A673 (cell line): ENCODE measurements at regions not wholly inside any gene's neighbourhood (a gene's known extent, or its start where the extent isn't known, plus 50 kb on each side); places are given as distances from the start of the nearest gene placed in this dataset.

Experiments
- BruUV-seq: library from RNA; stranded (reverse); fragments of 400-500 nt; replicated peaks from 2 replicates; lab custom pipeline; 2021; lab: Mats Ljungman, UMichigan
- CTCF ChIA-PET: fragments of 300-600 bp; sonication (Branson Sonifier 250); formaldehyde crosslinking; loops from one replicate; lab custom pipeline; 2022; ENCODE audit warnings: antibody characterized with exemption; lab: Charles Lee
- POLR2A ChIA-PET: fragments of 300-600 bp; sonication (Branson Sonifier 250); formaldehyde crosslinking; loops from one replicate; lab custom pipeline; 2022; ENCODE audit warnings: antibody characterized with exemption; ENCODE audit not compliant: low non-redundant PET; lab: Charles Lee
- DNase-seq: peaks from one replicate; pipeline ENCODE4 v3.0.0-alpha.2; 2015; ENCODE audit warnings: low spot score
- H3K27ac ChIP-seq: fragments of 200-600 bp; sonication (generic); 2 replicates; pipeline ENCODE4 v1.5.1; 2016; ENCODE audit warnings: mixed run types, low read depth, mild to moderate bottlenecking, mixed read lengths, antibody characterized with exemption, low read length; ENCODE audit not compliant: poor library complexity, severe bottlenecking
- H3K27me3 ChIP-seq: fragments of 200-600 bp; sonication (generic); replicated peaks from 2 replicates; pipeline ENCODE4 v1.6.1; 2017; ENCODE audit warnings: mixed run types, low read depth, mild to moderate bottlenecking, mixed read lengths, antibody characterized with exemption, low read length; ENCODE audit not compliant: insufficient read depth, poor library complexity
- H3K36me3 ChIP-seq: fragments of 200-600 bp; sonication (generic); 2 replicates; pipeline ENCODE4 v1.6.1; 2016; ENCODE audit warnings: mixed run types, mild to moderate bottlenecking, mixed read lengths, antibody characterized with exemption, low read length; ENCODE audit not compliant: insufficient read depth, poor library complexity, severe bottlenecking
- H3K4me1 ChIP-seq: fragments of 200-600 bp; sonication (generic); 2 replicates; pipeline ENCODE4 v1.6.1; 2017; ENCODE audit warnings: mixed run types, mild to moderate bottlenecking, mixed read lengths, antibody characterized with exemption, low read length; ENCODE audit not compliant: insufficient read depth, poor library complexity, severe bottlenecking
- H3K4me3 ChIP-seq: fragments of 200-600 bp; sonication (generic); 2 replicates; pipeline ENCODE4 v1.5.1; 2016; ENCODE audit warnings: low read depth, mixed run types, mild to moderate bottlenecking, mixed read lengths, low read length; ENCODE audit not compliant: poor library complexity, severe bottlenecking
- H3K9me3 ChIP-seq: fragments of 200-600 bp; sonication (generic); 2 replicates; pipeline ENCODE4 v1.6.1; 2016; ENCODE audit warnings: mixed run types, low read depth, mild to moderate bottlenecking, mixed read lengths, antibody characterized with exemption, low read length; ENCODE audit not compliant: poor library complexity, severe bottlenecking
- EZH2 ChIP-seq: fragments of 200-600 bp; sonication (generic); IDR thresholded peaks from 2 replicates; pipeline ENCODE4 v1.6.1; 2017; ENCODE audit warnings: borderline replicate concordance, low read depth, mild to moderate bottlenecking, mixed read lengths, antibody characterized with exemption, low read length; ENCODE audit not compliant: poor library complexity, severe bottlenecking
- intact Hi-C: fragments of 100-400 bp; cut with micrococcal nuclease; formaldehyde crosslinking; loops from one replicate; pipeline ENCODE4 v1.10.0; 2022; ENCODE audit not compliant: unreplicated experiment
- TF ChIP-seq, protein P1 (sequence below): fragments of 300-800, 200-600 bp; sonication (generic); conservative IDR thresholded peaks from 2 replicates; pipeline ENCODE4 v1.5.1; 2017; ENCODE audit warnings: low read depth, mild to moderate bottlenecking, antibody characterized with exemption, low read length, moderate library complexity, mixed read lengths

DNA sequence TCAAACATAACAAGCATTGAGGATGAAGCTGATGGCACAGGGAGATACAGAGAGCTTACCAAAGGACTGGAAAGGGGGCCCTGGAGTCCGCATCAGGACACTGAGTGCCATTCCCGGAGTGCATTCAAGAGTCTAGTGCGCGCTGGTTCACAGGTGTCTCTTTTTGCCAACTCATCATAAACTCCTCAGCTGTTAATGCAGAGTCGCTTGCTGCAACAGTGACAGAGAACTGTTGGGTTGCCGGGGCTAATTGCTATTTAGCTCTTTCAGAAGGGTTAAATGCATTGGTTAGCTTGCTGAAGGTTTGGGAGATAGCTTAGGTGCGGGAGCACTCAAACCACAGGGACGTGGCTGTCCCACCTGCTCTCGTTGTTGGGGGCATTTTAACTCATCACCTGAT is 1091.6 kb upstream of the EEF2KMT start:
- ChIA-PET CTCF (interaction anchor here (0.6 kb wide), 1 partner anchor 454 kb away, joined by 9 read pairs; no protein-coding TSS in a partner anchor), POLR2A (no interaction called here)
- Histone ChIP-seq H3K4me1 (no peaks in the 10 kb centered on the region), H3K4me3 (no peak overlapping the region), H3K27ac (no peak overlapping the region), H3K27me3 (no peaks in the 10 kb centered on the region), H3K36me3 (no peaks in the 10 kb centered on the region), H3K9me3 (peaks cover 2% of the 10 kb centered on the region)
- intact Hi-C loops, result no loop called here
- BruUV-seq, result no TSS peak
- no peak for TF ChIP-seq EZH2
- TF ChIP-seq, protein P1, sequence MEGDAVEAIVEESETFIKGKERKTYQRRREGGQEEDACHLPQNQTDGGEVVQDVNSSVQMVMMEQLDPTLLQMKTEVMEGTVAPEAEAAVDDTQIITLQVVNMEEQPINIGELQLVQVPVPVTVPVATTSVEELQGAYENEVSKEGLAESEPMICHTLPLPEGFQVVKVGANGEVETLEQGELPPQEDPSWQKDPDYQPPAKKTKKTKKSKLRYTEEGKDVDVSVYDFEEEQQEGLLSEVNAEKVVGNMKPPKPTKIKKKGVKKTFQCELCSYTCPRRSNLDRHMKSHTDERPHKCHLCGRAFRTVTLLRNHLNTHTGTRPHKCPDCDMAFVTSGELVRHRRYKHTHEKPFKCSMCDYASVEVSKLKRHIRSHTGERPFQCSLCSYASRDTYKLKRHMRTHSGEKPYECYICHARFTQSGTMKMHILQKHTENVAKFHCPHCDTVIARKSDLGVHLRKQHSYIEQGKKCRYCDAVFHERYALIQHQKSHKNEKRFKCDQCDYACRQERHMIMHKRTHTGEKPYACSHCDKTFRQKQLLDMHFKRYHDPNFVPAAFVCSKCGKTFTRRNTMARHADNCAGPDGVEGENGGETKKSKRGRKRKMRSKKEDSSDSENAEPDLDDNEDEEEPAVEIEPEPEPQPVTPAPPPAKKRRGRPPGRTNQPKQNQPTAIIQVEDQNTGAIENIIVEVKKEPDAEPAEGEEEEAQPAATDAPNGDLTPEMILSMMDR, result no peak
- DNase-seq, result no peak

DNA sequence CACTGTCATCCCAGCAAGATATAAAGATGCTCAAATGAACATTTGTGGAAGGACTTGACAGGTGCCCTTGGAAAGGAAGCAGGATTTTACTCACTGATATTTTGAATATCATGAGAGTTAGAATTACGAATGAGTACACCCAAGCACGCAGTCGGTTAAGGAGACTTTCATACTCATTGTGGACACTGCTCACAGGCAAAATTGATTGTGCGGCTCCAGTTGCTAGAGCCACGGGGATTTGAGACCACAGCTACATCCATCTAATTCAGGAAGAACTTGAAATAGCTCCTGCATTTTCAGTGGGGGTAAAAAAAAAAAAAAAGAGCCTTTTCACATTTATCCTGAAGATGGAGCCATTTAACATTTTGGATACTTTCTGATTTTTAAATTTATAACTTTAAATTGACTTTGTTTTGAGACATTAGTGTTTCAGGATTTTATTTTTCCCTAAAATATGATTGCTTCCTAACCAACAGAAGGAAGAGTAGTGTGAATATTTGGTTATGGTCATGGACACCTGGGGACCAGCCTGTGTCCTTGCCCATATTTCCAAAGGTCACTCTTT is 1080.1 kb upstream of the EEF2KMT start:
- BruUV-seq, result no TSS peak
- POLR2A ChIA-PET, result no interaction called here

DNA sequence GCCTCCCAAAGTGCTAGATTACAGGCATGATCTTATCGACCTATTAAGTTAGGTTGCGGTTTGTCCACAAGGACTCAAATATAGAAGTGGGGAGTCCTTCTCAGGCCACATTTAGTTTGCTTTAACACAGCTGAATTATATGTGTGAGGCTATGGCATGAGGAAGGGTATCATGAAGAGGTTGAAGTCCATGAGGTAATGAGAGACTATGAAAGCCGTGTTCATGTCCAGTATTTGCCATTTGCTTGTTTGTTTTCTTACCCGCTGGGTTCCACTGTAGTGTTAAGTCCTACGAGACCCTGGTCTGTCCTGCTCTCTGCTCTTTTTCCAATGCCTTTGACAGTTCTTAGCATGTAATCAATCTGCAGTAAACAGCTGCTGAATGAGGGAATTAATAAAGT is 1072.4 kb upstream of the EEF2KMT start:
- DNase-seq, result no peak
- Histone ChIP-seq H3K27ac (no peak overlapping the region), H3K4me3 (no peak overlapping the region), H3K4me1 (no peaks in the 10 kb centered on the region), H3K36me3 (no peaks in the 10 kb centered on the region), H3K27me3 (no peaks in the 10 kb centered on the region), H3K9me3 (no peaks in the 10 kb centered on the region)
- BruUV-seq, result no TSS peak
- CTCF ChIA-PET, result no interaction called here
- intact Hi-C loops, result no loop called here
- TF ChIP-seq EZH2, result no peak
- POLR2A ChIA-PET, result no interaction called here

More for the DNA sequence above, 1080.1 kb upstream of the EEF2KMT start:
- CTCF ChIA-PET, result interaction anchor here (0.6 kb wide), 1 partner anchor 101 kb away, joined by 5 read pairs; no protein-coding TSS in a partner anchor
- TF ChIP-seq, protein P1, result no peak
- TF ChIP-seq EZH2, result no peak
- Histone ChIP-seq H3K27ac (no peak overlapping the region), H3K4me1 (no peaks in the 10 kb centered on the region), H3K27me3 (no peaks in the 10 kb centered on the region), H3K4me3 (no peak overlapping the region), H3K36me3 (no peaks in the 10 kb centered on the region), H3K9me3 (no peaks in the 10 kb centered on the region)
- no peak for DNase-seq
- intact Hi-C loops, result no loop called here
